ENCODE measurements at regions not wholly inside any gene's neighbourhood (a gene's known extent, or its start where the extent isn't known, plus 50 kb on each side); places are given as distances from the start of the nearest gene placed in this dataset.
A peak's percentile ranks its signal among the peaks of the same experiment; 100 is the strongest.

GRCh38 chr15:87626860-87627259, 629.7 kb downstream of the NTRK3 start:
- no peak overlapping the region for H3K4me3 ChIP-seq (ENCODE audit: low read length)
- H4K8ac ChIP-seq (ENCODE audit: low read depth, low read length): no peak overlapping the region
- no peak overlapping the region for H2BK120ac ChIP-seq (ENCODE audit: low read depth, low read length)
- H3K36me3 ChIP-seq (ENCODE audit: control insufficient read depth, insufficient read depth, low read length): no peaks in the 10 kb centered on the region
- no CpG with 5 or more reads among the region's 4 CpGs for WGBS (ENCODE audit: extremely low coverage, insufficient coverage, low lambda C conversion rate)
- no peak overlapping the region for H3K56ac ChIP-seq (ENCODE audit: low read length)
- H3K9ac ChIP-seq (ENCODE audit: low read length): no peak overlapping the region
- H2AK5ac ChIP-seq (ENCODE audit: low read length): no peak overlapping the region
- no peak overlapping the region for H3K23ac ChIP-seq (ENCODE audit: low read length)
- H3K4ac ChIP-seq (ENCODE audit: low read depth, low read length): no peak overlapping the region
- H2BK15ac ChIP-seq (replicated peaks; ENCODE audit: low read depth): no peak overlapping the region
- H3K79me2 ChIP-seq (ENCODE audit: control insufficient read depth, insufficient read depth, low read length): no peaks in the 10 kb centered on the region
- no peak overlapping the region for H3K18ac ChIP-seq (ENCODE audit: low read length)
- H3K27ac ChIP-seq (ENCODE audit: low read depth, low read length): no peak overlapping the region
- H3K4me2 ChIP-seq (ENCODE audit: low read length): no peak overlapping the region
- no peak for DNase-seq
- no peak overlapping the region for H2BK5ac ChIP-seq (ENCODE audit: low read length)
- no peak overlapping the region for H4K5ac ChIP-seq (ENCODE audit: low read length)
- no peaks in the 10 kb centered on the region for H3K4me1 ChIP-seq (ENCODE audit: control insufficient read depth, low read depth, low read length)
- H3K27me3 ChIP-seq (ENCODE audit: insufficient read depth, low read length, poor library complexity): peaks cover 13% of the 10 kb centered on the region
- H3K79me1 ChIP-seq (ENCODE audit: low read length): no peaks in the 10 kb centered on the region

- no peak overlapping the region for H3K4me2 ChIP-seq (ENCODE audit: low read length)
- H2BK15ac ChIP-seq (replicated peaks; ENCODE audit: low read depth): no peak overlapping the region
- H3K27ac ChIP-seq (ENCODE audit: low read depth, low read length): no peak overlapping the region
- H2BK120ac ChIP-seq (ENCODE audit: low read depth, low read length): no peak overlapping the region
- no peak overlapping the region for H3K56ac ChIP-seq (ENCODE audit: low read length)
- H3K27me3 ChIP-seq (ENCODE audit: insufficient read depth, low read length, poor library complexity): peaks cover 9% of the 10 kb centered on the region
- H3K4ac ChIP-seq (ENCODE audit: low read depth, low read length): no peak overlapping the region
- WGBS (ENCODE audit: extremely low coverage, insufficient coverage, low lambda C conversion rate): no CpG with 5 or more reads among the region's 6 CpGs
- no peak overlapping the region for H2AK5ac ChIP-seq (ENCODE audit: low read length)
- no peak overlapping the region for H3K4me3 ChIP-seq (ENCODE audit: low read length)
- no peak overlapping the region for H4K5ac ChIP-seq (ENCODE audit: low read length)
- H3K18ac ChIP-seq (ENCODE audit: low read length): no peak overlapping the region
- no peak overlapping the region for H3K9ac ChIP-seq (ENCODE audit: low read length)
- no peak overlapping the region for H3K23ac ChIP-seq (ENCODE audit: low read length)
- no peak overlapping the region for H2BK5ac ChIP-seq (ENCODE audit: low read length)
- H3K36me3 ChIP-seq (ENCODE audit: control insufficient read depth, insufficient read depth, low read length): no peaks in the 10 kb centered on the region
- DNase-seq: peak; percentile 77
- no peaks in the 10 kb centered on the region for H3K79me1 ChIP-seq (ENCODE audit: low read length)
- H3K79me2 ChIP-seq (ENCODE audit: control insufficient read depth, insufficient read depth, low read length): no peaks in the 10 kb centered on the region
- H3K4me1 ChIP-seq (ENCODE audit: control insufficient read depth, low read depth, low read length): peaks cover 2% of the 10 kb centered on the region
- H4K8ac ChIP-seq (ENCODE audit: low read depth, low read length): no peak overlapping the region
These were observed 632.7 kb downstream of the NTRK3 start for GRCh38 chr15:87623832-87624231.

GRCh38 chr15:87620393-87620792, 636.1 kb downstream of the NTRK3 start:
- DNase-seq: no peak
- no peak overlapping the region for H3K4me3 ChIP-seq (ENCODE audit: low read length)
- no peak overlapping the region for H2AK5ac ChIP-seq (ENCODE audit: low read length)
- H2BK5ac ChIP-seq (ENCODE audit: low read length): no peak overlapping the region
- H2BK15ac ChIP-seq (replicated peaks; ENCODE audit: low read depth): no peak overlapping the region
- H3K4me2 ChIP-seq (ENCODE audit: low read length): no peak overlapping the region
- no peak overlapping the region for H3K56ac ChIP-seq (ENCODE audit: low read length)
- peaks cover 3% of the 10 kb centered on the region for H3K4me1 ChIP-seq (ENCODE audit: control insufficient read depth, low read depth, low read length)
- no peaks in the 10 kb centered on the region for H3K79me1 ChIP-seq (ENCODE audit: low read length)
- no peak overlapping the region for H3K9ac ChIP-seq (ENCODE audit: low read length)
- H4K8ac ChIP-seq (ENCODE audit: low read depth, low read length): no peak overlapping the region
- no peak overlapping the region for H3K18ac ChIP-seq (ENCODE audit: low read length)
- no CpG with 5 or more reads among the region's 2 CpGs for WGBS (ENCODE audit: extremely low coverage, insufficient coverage, low lambda C conversion rate)
- H4K5ac ChIP-seq (ENCODE audit: low read length): no peak overlapping the region
- no peak overlapping the region for H2BK120ac ChIP-seq (ENCODE audit: low read depth, low read length)
- H3K36me3 ChIP-seq (ENCODE audit: control insufficient read depth, insufficient read depth, low read length): no peaks in the 10 kb centered on the region
- no peak overlapping the region for H3K27ac ChIP-seq (ENCODE audit: low read depth, low read length)
- peaks cover 2% of the 10 kb centered on the region for H3K27me3 ChIP-seq (ENCODE audit: insufficient read depth, low read length, poor library complexity)
- H3K79me2 ChIP-seq (ENCODE audit: control insufficient read depth, insufficient read depth, low read length): no peaks in the 10 kb centered on the region
- H3K23ac ChIP-seq (ENCODE audit: low read length): no peak overlapping the region
- H3K4ac ChIP-seq (ENCODE audit: low read depth, low read length): no peak overlapping the region

GRCh38 chr15:87619161-87619960, 637.2 kb downstream of the NTRK3 start:
- DNase-seq: peak; percentile 96
- Histone ChIP-seq H3K9ac (ENCODE audit: low read length) (no peak overlapping the region), H2BK5ac (ENCODE audit: low read length) (no peak overlapping the region), H2BK15ac (replicated peaks; ENCODE audit: low read depth) (peak overlapping the region; percentile 14), H3K79me2 (ENCODE audit: control insufficient read depth, insufficient read depth, low read length) (no peaks in the 10 kb centered on the region), H4K5ac (ENCODE audit: low read length) (no peak overlapping the region), H3K4me2 (ENCODE audit: low read length) (no peak overlapping the region), H3K4me3 (ENCODE audit: low read length) (no peak overlapping the region), H3K18ac (ENCODE audit: low read length) (no peak overlapping the region), H2BK120ac (ENCODE audit: low read depth, low read length) (no peak overlapping the region), H2AK5ac (ENCODE audit: low read length) (no peak overlapping the region), H3K27me3 (ENCODE audit: insufficient read depth, low read length, poor library complexity) (no peaks in the 10 kb centered on the region), H3K4me1 (ENCODE audit: control insufficient read depth, low read depth, low read length) (peaks cover 3% of the 10 kb centered on the region), H3K56ac (ENCODE audit: low read length) (no peak overlapping the region), H3K79me1 (ENCODE audit: low read length) (no peaks in the 10 kb centered on the region), H3K36me3 (ENCODE audit: control insufficient read depth, insufficient read depth, low read length) (no peaks in the 10 kb centered on the region), H4K8ac (ENCODE audit: low read depth, low read length) (no peak overlapping the region), H3K27ac (ENCODE audit: low read depth, low read length) (no peak overlapping the region), H3K4ac (ENCODE audit: low read depth, low read length) (no peak overlapping the region), H3K23ac (ENCODE audit: low read length) (no peak overlapping the region)
- WGBS (ENCODE audit: extremely low coverage, insufficient coverage, low lambda C conversion rate): no CpG with 5 or more reads among the region's 9 CpGs

GRCh38 chr15:87618203-87618725, 638.3 kb downstream of the NTRK3 start:
- Histone ChIP-seq H3K4me3 (ENCODE audit: low read length) (no peak overlapping the region), H3K27ac (ENCODE audit: low read depth, low read length) (no peak overlapping the region), H3K36me3 (ENCODE audit: control insufficient read depth, insufficient read depth, low read length) (no peaks in the 10 kb centered on the region), H2BK15ac (replicated peaks; ENCODE audit: low read depth) (no peak overlapping the region), H3K79me2 (ENCODE audit: control insufficient read depth, insufficient read depth, low read length) (no peaks in the 10 kb centered on the region), H3K23ac (ENCODE audit: low read length) (no peak overlapping the region), H2AK5ac (ENCODE audit: low read length) (no peak overlapping the region), H3K4me1 (ENCODE audit: control insufficient read depth, low read depth, low read length) (peaks cover 3% of the 10 kb centered on the region), H4K8ac (ENCODE audit: low read depth, low read length) (no peak overlapping the region), H3K9ac (ENCODE audit: low read length) (no peak overlapping the region), H3K27me3 (ENCODE audit: insufficient read depth, low read length, poor library complexity) (no peaks in the 10 kb centered on the region), H4K5ac (ENCODE audit: low read length) (no peak overlapping the region), H3K79me1 (ENCODE audit: low read length) (no peaks in the 10 kb centered on the region), H3K56ac (ENCODE audit: low read length) (no peak overlapping the region), H3K4ac (ENCODE audit: low read depth, low read length) (no peak overlapping the region), H3K4me2 (ENCODE audit: low read length) (no peak overlapping the region), H3K18ac (ENCODE audit: low read length) (no peak overlapping the region), H2BK5ac (ENCODE audit: low read length) (no peak overlapping the region), H2BK120ac (ENCODE audit: low read depth, low read length) (no peak overlapping the region)
- DNase-seq: peak; percentile 42
- WGBS (ENCODE audit: extremely low coverage, insufficient coverage, low lambda C conversion rate): no CpG with 5 or more reads among the region's 4 CpGs

Data from mesendoderm (in vitro differentiated cells).